IPS-NIHi11 (cell line): ENCODE measurements at regions not wholly inside any gene's neighbourhood (a gene's known extent, or its start where the extent isn't known, plus 50 kb on each side); places are given as distances from the start of the nearest gene placed in this dataset.
A peak's percentile ranks its signal among the peaks of the same experiment; 100 is the strongest.
"Not testable (repeated sequence)": the region's sequence is repeated elsewhere in the genome, so short reads cannot be mapped to it uniquely, and the experiment has no call there.

ENCODE experiments used
- DNase-seq: peaks from one replicate; pipeline ENCODE4 v3.0.0; 2012; ENCODE audit warnings: mixed read lengths, low spot score

DNA sequence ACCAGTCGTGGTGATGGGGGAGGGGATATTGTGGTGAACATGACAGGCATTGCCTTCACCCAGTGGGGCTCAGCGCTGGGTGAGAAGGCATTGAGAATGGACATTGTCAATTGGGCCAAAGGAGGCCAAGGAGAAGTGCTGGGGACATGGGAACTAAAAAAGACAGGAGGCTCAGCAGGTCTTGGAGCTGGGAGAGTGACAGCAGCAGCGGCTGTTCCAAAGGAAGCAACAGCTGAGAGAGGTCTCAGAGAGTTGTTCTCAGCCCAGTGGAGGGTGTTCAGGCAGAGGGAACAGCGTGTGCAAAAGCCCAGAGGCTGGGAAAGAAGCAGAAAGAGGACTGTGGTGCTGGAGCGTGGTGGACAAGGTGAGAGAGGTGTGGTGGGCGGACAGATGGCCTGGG lies 56.6 kb upstream of the ASNS start:
- DNase-seq: not testable (repeated sequence)

DNA sequence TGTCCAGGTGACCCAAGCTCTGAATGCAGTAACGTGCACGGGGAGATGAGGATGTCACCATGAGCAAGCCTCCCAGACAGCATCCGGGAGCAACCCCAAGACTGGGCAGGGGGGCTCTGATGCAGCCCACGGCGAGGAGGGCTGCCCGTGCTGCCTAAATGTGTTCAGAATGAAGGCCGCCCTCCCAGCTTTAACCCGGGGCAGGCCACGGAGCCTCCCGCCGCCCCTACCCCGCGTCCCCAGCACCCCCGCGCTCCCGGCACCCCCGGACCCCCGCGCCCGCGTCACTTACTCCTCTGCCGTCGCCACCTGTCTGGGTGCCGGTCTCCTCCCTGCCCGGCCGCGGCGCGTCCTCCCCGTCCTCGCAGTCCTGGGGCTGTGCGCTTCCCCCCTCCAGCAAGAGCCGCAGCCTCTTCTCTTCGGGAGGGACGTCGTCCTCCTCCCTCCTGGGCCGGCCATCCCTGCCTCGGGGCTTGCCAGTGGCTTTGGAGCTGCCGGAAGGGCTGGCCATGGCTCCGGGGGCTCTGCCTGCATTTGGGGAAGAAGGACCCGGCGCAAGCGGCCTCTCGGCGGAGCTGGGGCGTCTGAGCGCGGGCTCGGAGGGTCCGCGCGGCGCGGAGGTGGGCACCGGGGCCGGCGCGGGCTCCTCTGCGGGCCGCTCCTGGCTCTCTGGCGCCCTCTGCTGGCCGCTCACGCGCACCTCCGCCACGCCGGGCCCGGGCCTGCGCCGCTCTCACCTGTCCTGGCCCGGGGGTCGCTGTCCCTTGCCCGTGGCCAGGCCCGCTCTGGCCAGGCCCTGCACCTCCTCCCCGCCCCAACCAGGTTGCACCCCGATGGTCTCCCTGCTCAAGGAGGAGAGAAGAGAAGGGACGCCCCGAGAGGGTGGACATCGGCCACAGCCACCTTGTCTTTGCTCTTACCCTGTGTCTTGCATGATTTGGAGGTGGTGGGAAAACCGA lies 55.9 kb upstream of the ASNS start:
- peak; percentile 92 for DNase-seq
